ENCODE measurements at regions not wholly inside any gene's neighbourhood (a gene's known extent, or its start where the extent isn't known, plus 50 kb on each side); places are given as distances from the start of the nearest gene placed in this dataset.

DNA sequence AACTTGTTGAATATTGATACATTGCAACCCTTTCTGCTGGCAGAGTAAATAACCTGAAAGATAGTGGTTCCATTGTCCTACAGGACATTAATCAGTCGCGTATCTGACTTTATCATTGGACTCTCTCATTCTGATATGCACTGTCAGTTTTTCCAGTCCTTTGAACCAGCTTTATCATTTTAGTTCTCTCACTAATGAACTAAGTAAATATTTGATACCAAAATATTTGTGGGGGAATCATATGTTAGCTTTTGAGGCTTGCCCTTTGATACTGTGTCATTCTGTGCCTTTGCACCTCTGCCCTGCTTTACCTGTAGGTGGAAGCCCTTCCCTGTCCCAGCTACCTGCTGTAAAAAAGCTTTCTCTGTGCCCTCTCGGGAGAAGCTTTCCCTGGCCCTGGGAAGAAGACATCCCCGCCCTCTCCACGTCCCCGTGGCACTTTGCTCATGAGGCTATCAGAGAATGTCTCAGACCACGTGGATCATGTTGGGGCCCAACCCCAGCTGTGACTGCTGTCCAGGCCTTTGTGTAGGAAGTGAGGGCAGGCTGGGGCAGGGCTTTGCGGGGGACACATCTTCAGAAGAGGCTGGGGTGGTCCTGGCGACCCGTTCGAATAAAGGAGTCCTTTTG lies 117.8 kb upstream of the NXT1 start:
- no peak for TF ChIP-seq POLR2A (IDR thresholded peaks at IDR 0.05)
- no peak for TF ChIP-seq CTCF (IDR thresholded peaks at IDR 0.05)
